Prostate gland (tissue), 2 donors: ENCODE measurements at regions not wholly inside any gene's neighbourhood (a gene's known extent, or its start where the extent isn't known, plus 50 kb on each side); places are given as distances from the start of the nearest gene placed in this dataset.
"Not testable (repeated sequence)": the region's sequence is repeated elsewhere in the genome, so short reads cannot be mapped to it uniquely, and the experiment has no call there.

ENCODE experiments used
- CTCF ChIP-seq, 4 experiments: fragments of 200-600 bp in 2 of 4; fragments of 450-650 bp in 2 of 4; sonication (generic) in 2 of 4; IDR thresholded peaks; 1 replicate in 3 of 4; 2 replicates in 1 of 4; pipeline ENCODE4 v1.5.1; 2016 to 2019; ENCODE audit warnings: antibody characterized with exemption in 4 of 4, mild to moderate bottlenecking in 2 of 4, moderate library complexity in 2 of 4
- POLR2A ChIP-seq: fragments of 450-650 bp; IDR thresholded peaks from one replicate; pipeline ENCODE4 v1.6.1; 2016; ENCODE audit warnings: antibody characterized with exemption, mild to moderate bottlenecking

DNA sequence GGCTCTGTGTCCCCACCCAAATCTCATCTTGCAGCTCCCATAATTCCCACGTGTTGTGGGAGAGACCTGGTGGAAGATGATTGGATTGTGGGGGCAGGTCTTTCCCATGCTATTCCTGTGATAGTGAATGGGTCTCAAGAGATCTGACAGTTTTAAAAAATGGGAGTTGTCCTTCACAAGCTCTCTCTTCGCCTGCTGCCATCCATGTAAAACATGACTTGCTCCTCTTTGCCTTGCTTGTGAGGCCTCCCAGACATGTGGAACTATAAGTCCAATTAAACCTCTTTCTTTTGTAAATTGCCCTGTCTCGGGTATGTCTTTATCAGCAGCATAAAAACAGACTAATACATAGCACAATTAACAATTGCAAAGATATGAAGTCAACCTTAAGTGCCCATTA lies 201.5 kb downstream of the DUSP6 start:
- TF ChIP-seq CTCF (IDR thresholded peaks at IDR 0.05); POLR2A: not testable (repeated sequence)
